ENCODE measurements at regions not wholly inside any gene's neighbourhood (a gene's known extent, or its start where the extent isn't known, plus 50 kb on each side); places are given as distances from the start of the nearest gene placed in this dataset.

DNA sequence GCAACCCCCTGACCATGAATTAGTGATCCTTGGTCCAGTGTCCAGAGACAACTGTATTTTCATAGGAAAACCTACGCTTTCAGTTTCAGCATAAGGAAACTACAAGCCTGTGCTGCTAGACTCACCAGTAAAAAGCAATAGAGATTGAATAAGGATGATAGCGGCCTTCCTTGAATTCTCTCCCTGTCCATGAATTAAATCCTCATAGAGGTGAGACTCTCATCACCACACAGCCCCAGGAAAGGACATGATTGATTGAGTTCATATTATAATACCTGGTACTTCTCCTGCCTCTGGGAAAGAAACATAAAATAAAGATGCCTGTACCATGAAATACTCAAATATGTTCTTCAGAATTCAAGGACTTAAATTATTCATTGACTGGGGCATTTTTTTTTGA is 146.3 kb upstream of the SPOPL start:
- no peak for DNase-seq (ENCODE audit: low read depth in 1 of 2, low spot score in 1 of 2)
- H3K4me1 ChIP-seq = no peaks in the 10 kb centered on the region
- H3K4me2 ChIP-seq = no peak overlapping the region
- ATAC-seq = no peak
- CTCF ChIA-PET = no interaction called here
- no peak overlapping the region for H3K4me3 ChIP-seq
- FAIRE-seq = no peak
- no peak overlapping the region for H3K27ac ChIP-seq
- POLR2A ChIA-PET = no interaction called here
- WGBS (ENCODE audit: missing lambda C conversion rate) = 91% methylated on average over 2 of the region's 2 CpGs
- H3K9me3 ChIP-seq = no peaks in the 10 kb centered on the region
- TF ChIP-seq HOXA7 (CRISPR knock-in tag; IDR thresholded peaks at IDR 0.05) (no peak), HOXB5 (CRISPR knock-in tag; IDR thresholded peaks at IDR 0.05) (no peak), ZFP36 (IDR thresholded peaks at IDR 0.05; ENCODE audit: borderline replicate concordance, partially characterized antibody) (no peak), CBX8 (IDR thresholded peaks at IDR 0.05) (no peak), ZSCAN20 (CRISPR knock-in tag; IDR thresholded peaks at IDR 0.05) (no peak), FOXS1 (CRISPR knock-in tag; IDR thresholded peaks at IDR 0.05) (no peak), CBX2 (IDR thresholded peaks at IDR 0.05; ENCODE audit: borderline replicate concordance, low read depth) (no peak), JUNB (IDR thresholded peaks at IDR 0.05) (no peak), MAX (IDR thresholded peaks at IDR 0.05) (no peak), MAFK (IDR thresholded peaks at IDR 0.05; ENCODE audit: partially characterized antibody) (no peak), ATOH8 (CRISPR knock-in tag; IDR thresholded peaks at IDR 0.05; ENCODE audit: low read depth) (no peak), HMGXB4 (CRISPR knock-in tag; IDR thresholded peaks at IDR 0.05; ENCODE audit: borderline replicate concordance) (no peak), NR3C1 (IDR thresholded peaks at IDR 0.05) (no peak), KDM5A (IDR thresholded peaks at IDR 0.05) (no peak), HEYL (CRISPR knock-in tag; IDR thresholded peaks at IDR 0.05) (no peak)
- TF ChIP-seq, protein P1, sequence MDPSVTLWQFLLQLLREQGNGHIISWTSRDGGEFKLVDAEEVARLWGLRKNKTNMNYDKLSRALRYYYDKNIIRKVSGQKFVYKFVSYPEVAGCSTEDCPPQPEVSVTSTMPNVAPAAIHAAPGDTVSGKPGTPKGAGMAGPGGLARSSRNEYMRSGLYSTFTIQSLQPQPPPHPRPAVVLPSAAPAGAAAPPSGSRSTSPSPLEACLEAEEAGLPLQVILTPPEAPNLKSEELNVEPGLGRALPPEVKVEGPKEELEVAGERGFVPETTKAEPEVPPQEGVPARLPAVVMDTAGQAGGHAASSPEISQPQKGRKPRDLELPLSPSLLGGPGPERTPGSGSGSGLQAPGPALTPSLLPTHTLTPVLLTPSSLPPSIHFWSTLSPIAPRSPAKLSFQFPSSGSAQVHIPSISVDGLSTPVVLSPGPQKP (IDR thresholded peaks at IDR 0.05; ENCODE audit: low read depth, low read length) = no peak

DNA sequence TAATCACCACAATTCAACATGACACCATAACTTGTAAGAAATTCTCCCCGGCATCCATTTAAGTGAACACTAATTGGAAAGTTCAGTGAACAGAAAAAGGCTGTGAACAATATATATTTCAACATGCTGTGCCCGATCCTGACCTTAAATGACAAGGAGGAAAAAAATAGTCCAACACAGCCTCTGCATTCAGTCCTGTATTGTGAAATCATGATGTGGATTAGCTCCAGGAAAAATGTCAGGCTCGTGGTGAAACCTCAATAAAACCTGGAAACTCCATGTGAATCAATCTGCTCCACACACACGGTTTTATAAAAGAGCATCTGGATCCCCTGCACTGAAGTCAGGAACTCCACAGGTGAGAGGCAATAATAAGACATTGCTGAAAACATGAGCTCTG is 145.4 kb upstream of the SPOPL start:
- peak in 1 of 2 experiments; percentile 2 for DNase-seq (ENCODE audit: low read depth in 1 of 2, low spot score in 1 of 2)
- 37% methylated on average over 4 of the region's 4 CpGs for WGBS (ENCODE audit: missing lambda C conversion rate)
- Histone ChIP-seq H3K9me3 (no peaks in the 10 kb centered on the region), H3K27ac (no peak overlapping the region), H3K4me1 (no peaks in the 10 kb centered on the region), H3K4me2 (peak overlapping the region; percentile 32; the same call in 2 of the 3 replicates), H3K4me3 (no peak overlapping the region)
- CTCF ChIA-PET = no interaction called here
- POLR2A ChIA-PET = no interaction called here
- ATAC-seq = no peak
- FAIRE-seq = no peak
- TF ChIP-seq CEBPB (IDR thresholded peaks at IDR 0.05) (peak; percentile 3 to 31; a peak in 1 of 4 replicates), RNF2 (IDR thresholded peaks at IDR 0.05; ENCODE audit: borderline replicate concordance, low read depth) (no peak), FOSL2 (IDR thresholded peaks at IDR 0.05) (no peak), FOSL2 (CRISPR knock-in tag; IDR thresholded peaks at IDR 0.05) (no peak), HES2 (IDR thresholded peaks at IDR 0.05) (no peak), EHF (CRISPR knock-in tag; IDR thresholded peaks at IDR 0.05) (no peak)

DNA sequence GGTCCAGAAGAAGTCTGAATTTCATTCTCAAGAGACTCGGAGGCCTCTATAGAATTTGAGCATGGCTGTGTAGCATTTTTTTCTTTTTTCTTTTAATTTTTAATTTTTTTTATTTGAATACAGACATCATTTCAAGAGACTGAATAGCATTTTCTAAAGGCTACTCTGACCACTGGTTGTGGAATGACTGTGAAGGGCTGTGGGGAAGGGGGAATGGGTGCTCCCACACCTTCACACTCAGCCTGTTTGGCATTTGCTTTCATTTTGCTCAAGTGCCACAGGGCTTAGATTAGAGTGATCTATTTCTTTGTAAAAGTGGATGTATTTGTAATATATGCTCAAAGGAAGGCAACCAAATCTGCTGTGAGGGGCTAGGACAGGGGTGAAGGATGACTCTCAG is 142.0 kb upstream of the SPOPL start:
- peaks cover 1% of the 10 kb centered on the region; the same call in 1 of the 3 replicates for H3K4me1 ChIP-seq
- H3K27ac ChIP-seq = no peak overlapping the region
- FAIRE-seq = no peak
- ChIA-PET CTCF (no interaction called here), POLR2A (no interaction called here)
- WGBS (ENCODE audit: missing lambda C conversion rate) = 92% methylated on average over 1 of the region's 1 CpG
- no peaks in the 10 kb centered on the region for H3K9me3 ChIP-seq
- no peak overlapping the region for H3K4me2 ChIP-seq
- DNase-seq (ENCODE audit: low read depth in 1 of 2, low spot score in 1 of 2) = no peak
- no peak for ATAC-seq
- H3K4me3 ChIP-seq = no peak overlapping the region
- TF ChIP-seq HMGXB4 (CRISPR knock-in tag; IDR thresholded peaks at IDR 0.05; ENCODE audit: borderline replicate concordance) (no peak), GATA3 (IDR thresholded peaks at IDR 0.05; ENCODE audit: borderline replicate concordance) (no peak), JUN (IDR thresholded peaks at IDR 0.05) (no peak), CHD2 (IDR thresholded peaks at IDR 0.05; ENCODE audit: low read length, partially characterized antibody) (no peak), NFE2L2 (conservative IDR thresholded peaks at IDR 0.05; ENCODE audit: low read length) (no peak), BCL3 (IDR thresholded peaks at IDR 0.05) (no peak), RCOR1 (IDR thresholded peaks at IDR 0.05; ENCODE audit: low read depth, low read length) (no peak), CBX2 (IDR thresholded peaks at IDR 0.05; ENCODE audit: borderline replicate concordance, low read depth) (no peak), ESRRA (IDR thresholded peaks at IDR 0.05; ENCODE audit: borderline replicate concordance, low read length) (no peak), MAX (IDR thresholded peaks at IDR 0.05) (no peak)

All from A549 (cell line).